Cardiac septum (tissue), 1 donor: ENCODE measurements at regions not wholly inside any gene's neighbourhood (a gene's known extent, or its start where the extent isn't known, plus 50 kb on each side); places are given as distances from the start of the nearest gene placed in this dataset.

Source experiments
- DNase-seq: peaks from one replicate; pipeline ENCODE4 v3.0.0-alpha.2; 2020; ENCODE audit warnings: low spot score
- intact Hi-C: fragments of 100-400 bp; cut with DNase I; formaldehyde crosslinking; loops from one replicate; pipeline ENCODE4 v1.14.0; 2022
- donor health status: DM: no; HTN: no; CAD: no.

DNA sequence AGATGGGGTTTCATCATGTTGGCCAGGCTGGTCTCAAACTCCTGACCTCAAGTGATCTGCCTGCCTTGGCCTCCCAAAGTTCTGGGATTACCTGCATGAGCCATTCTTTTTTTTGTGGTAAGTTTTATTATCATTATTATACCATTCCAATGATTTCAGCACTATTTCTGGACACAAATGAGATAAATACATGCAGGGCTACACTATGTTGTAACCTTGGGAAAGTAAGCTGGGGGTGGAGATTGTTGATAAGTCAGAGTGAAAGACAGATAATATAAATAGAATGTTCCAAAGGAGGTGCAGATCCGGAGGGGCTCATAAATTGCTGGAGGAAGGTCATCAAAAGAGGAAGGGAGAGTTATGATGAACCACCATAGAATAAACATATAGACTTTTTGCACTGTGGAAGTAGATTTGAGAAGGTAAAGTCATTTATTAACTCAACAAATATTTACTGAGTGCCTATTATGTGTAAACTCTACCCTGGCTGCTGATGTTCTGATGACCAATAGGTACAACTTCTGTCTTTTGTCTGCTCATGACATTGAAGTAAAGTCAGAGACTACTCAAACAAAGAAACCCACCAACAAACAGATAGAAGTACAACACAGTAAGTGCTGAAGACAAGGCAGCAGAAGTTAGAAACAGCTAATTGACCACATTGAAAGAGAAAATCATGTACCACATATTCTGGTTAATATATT is 478.9 kb upstream of the GOLIM4 start:
- DNase-seq = no peak
- intact Hi-C loops = no loop called here

DNA sequence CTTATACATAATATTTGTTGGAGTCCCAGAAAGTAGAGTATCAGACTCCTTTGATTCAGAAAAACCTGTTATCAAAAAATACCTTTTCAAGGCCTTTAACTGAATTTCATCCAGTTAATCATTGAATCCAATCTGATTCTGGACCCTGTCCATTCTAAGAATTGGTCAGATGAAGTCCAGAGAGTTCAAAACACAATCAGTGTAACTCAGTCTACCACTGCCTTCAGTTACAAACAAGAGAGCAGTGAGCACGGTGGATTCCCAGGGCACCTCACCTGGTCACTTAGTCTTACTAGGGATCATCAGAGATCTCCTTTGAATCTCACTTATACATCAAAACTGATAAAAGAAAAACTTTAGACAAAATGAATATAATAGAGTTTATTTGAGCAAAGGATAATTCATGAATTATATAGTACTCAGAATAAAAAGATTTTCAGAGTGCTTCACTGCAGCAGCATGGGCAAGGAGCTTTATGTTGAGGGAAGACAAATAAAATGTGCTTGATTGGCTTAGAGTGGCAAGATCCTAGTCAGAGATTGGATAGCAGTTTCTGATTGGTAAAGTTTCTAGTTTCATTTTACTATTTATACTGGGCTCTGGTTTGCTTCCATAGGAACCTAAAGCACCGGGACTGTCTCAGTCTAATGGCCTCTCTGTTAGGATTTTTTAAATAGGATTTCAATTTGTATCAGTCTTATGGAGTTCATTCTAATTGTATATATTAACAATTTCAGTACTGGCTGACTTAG is 474.9 kb upstream of the GOLIM4 start:
- no peak for DNase-seq
- intact Hi-C loops = no loop called here

DNA sequence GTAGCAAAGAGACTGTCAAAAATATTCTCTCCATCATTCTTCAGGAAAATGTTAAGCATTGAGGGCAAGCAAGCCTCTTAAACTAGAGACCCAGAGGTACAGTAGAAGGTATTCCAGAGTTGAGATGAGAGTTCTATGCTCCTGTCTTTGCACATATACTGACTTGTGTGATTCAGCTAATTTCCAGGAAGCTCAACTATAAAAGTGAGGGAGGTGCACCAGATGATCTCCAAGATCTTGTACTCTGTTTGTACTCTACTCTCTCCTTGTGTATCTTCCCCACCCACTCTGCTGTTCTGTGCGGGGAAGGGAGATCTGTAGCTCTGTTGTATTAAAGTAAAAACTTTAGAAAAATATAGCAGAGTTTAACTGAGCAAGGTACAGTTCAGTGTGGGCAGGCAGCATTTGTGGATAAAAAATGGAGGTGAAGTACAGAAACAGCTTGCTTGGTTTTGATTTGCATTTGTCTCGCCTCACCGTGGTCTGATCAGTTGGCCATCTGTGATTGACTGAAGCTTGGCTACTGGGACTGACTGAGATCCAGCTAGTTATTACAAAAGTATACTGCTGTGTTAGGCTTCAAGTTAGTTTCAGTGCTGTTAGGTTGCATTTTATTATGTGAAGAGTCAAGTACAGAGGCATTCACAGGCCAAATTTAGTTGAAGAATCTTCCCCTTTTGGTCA is 463.1 kb upstream of the GOLIM4 start:
- intact Hi-C loops = no loop called here
- no peak for DNase-seq

DNA sequence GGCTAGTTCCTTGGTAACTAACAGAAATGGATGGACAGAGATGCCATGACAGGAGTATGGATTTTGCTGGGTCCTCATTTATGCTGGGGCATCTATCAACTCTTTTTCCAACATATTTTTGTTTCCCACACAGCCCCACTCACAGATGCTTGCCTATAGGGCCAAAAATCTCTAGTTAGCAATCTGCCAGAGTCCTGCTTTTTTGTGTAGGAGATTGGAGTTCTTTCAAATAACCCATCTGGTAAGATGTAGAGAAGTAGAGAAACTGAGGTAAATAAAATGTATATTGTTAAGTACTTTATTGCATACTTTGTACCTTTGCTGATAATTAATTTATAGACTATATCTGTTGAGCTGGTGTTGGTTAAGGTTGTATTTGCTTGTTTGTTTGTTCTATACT is 456.5 kb upstream of the GOLIM4 start:
- intact Hi-C loops = no loop called here
- no peak for DNase-seq

DNA sequence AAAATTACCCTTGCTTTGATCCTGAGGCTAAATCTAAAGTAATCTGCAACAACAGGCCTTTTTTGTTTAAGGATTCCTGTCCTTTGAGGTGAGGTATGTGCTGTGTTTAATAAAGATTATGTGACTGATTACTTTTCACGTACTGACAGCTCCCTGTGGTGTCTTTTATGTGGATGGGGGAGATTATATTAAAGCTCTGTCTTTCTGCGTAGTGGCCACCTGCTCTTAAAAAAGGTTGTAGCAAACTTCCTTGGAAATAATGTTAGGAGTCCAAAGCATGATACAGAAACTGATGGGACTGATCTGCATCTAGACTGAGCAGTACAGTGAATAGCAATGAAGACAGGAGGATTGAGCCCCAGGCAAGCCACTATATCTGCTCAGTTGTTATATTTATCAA is 453.0 kb upstream of the GOLIM4 start:
- DNase-seq = no peak
- intact Hi-C loops = no loop called here

DNA sequence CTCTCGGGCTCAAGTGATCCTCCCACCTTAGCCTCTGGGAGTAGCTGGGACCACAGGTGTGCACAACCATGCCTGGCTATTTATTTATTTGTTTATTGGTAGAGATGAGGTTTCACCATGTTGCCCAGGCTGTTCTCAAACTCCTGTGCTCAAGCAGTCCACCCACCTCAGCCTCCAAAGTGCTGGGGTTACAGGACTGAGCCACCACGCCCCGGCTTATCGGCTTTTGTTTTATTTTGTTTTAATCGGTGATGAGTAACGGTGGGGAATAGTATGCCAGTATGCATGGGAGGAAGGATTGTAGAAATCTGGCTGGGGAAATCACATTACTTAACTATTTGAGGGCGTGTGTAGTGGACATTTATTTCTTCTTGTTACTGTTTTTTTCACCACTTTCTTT is 451.0 kb upstream of the GOLIM4 start:
- no peak for DNase-seq
- intact Hi-C loops = no loop called here

DNA sequence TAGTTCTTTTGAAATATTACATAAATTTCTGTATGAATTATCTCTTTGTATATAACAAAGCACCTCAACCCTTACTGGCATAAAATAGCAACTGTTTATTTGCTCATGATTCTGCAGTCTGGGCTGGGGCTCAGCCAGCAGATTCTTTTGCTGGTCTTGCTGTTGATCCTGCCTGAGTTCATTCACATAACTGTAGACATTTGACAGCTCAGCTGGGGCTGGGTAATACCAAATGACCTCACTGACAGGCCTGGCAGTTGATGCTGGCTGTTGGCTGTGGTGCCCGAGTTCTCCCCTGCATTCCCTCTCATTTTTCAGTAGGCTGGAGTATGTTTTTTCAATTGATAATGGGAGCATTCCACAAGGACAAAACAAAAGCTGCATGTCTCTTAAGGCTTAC is 449.9 kb upstream of the GOLIM4 start:
- intact Hi-C loops = no loop called here
- DNase-seq = peak; percentile 75

DNA sequence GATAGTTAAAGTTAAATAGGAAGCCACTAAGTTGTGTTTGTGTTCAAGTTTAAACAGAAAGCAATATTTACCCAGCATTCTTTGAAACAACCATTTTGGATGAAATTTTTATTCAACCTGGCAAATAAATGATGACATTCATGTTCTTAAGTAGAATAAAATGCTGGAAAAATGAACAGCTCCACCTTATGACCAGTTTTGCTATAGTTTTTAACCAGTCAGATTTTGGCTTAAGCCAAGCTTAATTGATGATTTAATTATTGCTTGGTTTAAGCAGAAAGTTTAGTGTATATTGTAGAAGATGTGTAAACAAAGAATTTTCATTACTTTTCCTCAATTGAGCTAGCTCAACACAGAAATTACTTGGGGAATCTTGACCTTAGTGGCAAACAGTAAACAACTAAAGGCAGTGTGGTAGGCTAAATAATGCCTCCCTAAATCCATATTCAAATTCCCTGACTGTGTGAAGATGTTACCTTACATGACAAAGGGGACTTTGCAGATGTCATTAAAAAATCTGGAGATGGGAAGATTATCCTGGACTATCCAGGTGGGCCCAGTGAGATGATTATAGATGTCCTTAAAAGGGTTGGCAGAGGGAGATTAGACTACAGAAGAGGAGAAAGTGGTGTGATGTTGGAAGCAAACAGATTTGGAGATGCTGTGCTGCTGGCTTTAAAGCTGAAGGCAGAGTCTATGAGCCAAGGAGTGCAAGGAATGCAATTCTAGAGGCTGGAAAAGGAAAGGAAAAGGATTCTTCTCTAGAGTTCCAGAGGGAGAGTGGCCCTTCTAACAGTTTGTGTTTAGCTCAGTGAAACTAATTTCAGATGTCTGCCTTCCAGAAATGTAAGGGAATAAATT is 448.6 kb upstream of the GOLIM4 start:
- intact Hi-C loops = no loop called here
- no peak for DNase-seq

DNA sequence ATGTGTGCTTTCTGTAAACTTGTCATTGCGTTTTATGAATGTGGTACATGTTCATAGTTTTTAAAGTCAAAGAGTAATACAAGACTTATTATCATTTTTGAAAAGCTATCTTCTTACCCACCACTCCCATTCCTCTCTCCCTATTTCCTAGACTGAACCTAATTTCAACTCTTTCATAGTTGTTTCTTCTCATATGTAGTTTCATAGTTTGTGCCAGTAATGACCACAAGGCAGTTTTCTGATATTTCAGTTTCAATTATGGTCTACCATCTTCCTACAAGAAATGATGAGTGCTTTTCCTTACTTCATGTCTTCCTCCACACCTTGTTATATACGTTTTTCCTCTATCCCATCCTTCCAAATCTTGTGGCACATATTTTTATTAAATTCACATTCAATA is 445.0 kb upstream of the GOLIM4 start:
- DNase-seq = no peak

DNA sequence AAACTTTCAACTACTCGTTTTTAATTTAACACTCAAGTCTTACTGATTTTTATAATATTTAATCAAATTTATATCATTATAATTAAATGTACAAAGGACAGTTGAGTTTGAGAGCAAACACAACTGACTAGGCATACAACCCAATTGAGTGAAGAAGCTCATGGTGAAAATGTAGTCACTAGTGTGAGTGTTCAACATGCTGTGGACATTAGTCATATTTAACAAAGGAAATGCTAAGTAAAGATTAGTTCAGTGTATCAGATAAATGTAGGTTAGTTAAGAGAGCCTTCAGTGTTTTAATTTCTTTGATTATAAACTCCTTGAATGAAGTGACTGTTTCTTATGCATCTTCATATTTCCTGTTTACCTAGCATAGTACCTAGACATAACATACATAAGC is 444.2 kb upstream of the GOLIM4 start:
- DNase-seq = no peak
- intact Hi-C loops = no loop called here

More for the DNA sequence above, 445.0 kb upstream of the GOLIM4 start:
- intact Hi-C loops = no loop called here

DNA sequence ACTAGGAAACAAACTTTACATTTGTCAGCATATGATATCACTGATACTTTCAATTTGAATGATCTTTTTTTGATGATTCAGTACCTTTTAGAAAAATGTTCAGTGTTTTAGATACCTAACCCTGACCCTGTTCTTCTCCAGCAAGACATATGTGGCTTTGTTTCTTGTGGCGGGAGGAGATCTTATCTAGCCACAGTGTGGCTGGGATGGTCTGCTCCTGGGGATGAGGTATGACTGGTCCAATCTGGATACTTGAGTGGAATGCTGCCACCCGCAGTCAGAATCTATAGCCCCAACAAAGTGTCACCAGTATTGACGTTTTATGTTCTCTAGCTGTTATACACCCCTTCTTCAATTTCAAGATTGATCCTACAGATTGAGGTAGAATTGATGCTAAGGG is 439.0 kb upstream of the GOLIM4 start:
- intact Hi-C loops = no loop called here
- no peak for DNase-seq

DNA sequence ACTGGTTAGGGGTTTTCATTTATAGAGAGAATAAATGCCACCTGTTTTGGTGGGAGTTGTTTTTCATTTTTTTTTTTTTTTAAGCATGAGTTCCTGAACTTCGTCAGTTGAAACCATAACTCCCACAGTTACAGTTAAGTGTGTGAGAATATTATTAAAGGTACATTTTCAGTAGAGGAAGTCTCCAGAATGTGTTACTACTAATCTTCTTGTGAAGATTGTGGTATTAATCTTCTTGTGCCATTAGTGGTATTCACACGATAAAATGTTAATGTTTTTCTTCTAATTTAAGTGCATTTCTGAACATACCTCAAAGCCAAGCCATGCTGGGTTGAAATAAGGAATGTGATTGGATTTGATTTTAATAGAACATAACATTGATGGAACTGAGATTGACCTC is 437.9 kb upstream of the GOLIM4 start:
- intact Hi-C loops = no loop called here
- no peak for DNase-seq

DNA sequence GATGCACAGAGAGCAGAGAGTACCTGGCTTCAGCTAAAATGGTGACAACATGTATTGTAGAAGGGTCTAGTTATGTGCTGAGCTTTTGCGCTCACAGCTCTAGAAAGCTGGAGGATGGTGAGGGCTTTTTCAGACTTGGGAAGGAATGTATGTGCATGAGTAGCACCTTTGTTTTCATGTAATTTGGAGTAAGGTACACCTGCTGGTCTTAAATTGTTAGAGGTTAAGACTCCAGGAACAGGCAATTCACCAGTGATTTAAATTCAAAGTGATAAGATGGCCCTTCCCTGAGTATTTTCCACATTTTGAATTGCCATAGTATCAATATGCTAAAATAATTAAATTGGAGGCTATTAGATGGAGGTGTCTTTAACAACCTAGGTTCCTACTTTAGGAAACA is 436.4 kb upstream of the GOLIM4 start:
- intact Hi-C loops = no loop called here
- no peak for DNase-seq

DNA sequence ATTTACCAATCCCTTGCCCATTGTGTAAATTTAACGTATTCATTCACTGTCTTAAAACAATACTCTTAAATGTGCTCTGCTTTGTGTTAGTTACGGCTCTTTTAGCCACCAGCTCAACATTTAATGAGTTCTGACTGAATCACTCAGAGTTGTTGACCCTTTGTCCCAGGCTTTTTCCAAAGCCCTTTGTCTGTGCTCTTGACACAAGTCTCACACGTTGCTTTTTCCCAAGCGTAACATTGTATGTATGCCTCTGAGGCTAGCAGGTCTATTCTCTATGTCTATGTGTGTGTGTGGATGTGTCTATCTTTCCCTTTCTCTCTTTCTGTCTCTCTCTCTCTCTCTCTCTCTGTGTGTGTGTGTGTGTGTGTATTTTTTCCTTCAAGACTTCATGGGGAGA is 435.4 kb upstream of the GOLIM4 start:
- DNase-seq = no peak
- intact Hi-C loops = no loop called here

DNA sequence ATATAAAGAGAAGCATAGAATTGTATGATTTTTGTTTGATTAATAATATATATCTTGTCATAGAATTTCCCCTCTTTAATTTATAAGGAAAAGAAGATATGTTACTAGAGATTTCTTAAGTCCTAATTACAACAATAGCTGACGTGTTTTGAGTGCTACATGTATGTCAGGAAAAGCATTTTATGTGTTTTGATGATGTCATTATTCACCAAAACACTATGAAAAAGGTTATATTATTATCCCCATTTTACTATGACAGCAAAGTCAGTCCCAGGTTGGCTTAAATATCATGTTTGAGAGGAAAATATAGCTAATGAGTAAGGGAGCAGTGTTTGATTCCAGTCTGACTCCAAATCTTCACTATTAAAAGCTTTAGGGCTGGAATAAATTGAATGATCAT is 428.4 kb upstream of the GOLIM4 start:
- DNase-seq = no peak

DNA sequence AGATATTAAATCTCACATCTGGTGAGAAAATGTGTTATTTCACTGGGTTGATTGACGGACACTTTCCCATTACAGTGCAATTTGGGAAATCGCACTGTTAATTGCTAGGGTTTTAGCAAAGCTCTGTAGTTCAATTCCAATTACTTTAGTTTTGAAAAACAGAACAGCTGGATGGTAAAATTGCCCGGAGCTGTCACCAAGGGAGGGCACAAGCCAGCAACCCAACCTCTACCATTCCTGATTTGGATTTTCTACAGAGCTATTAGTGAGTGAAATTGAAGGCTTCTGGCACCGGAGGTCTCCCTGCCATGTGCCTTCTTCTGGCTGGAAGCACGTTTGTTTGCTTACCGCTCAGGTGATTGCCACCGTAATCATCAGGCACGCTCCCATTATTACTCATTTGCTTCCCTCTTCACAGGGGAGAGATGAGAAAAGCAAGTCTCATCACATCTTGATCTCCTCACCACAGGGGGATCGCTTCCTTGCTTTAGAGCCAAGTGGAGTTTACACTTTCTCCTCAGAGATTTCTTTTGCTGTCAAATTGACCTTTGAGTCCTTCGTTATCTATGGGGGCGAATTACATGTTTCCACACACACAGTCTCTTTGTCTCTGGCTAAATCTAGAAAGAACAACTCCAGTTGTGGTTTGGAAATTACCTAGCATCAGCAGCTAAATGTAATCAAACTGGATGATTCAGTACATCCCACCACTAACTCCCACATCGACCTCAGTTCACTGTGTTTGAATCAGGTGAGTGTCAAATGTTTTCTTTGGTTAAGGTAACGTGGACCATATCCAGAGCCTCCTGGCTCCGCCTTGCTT is 421.7 kb upstream of the GOLIM4 start:
- intact Hi-C loops = no loop called here
- DNase-seq = no peak

More for the DNA sequence above, 428.4 kb upstream of the GOLIM4 start:
- intact Hi-C loops = no loop called here

DNA sequence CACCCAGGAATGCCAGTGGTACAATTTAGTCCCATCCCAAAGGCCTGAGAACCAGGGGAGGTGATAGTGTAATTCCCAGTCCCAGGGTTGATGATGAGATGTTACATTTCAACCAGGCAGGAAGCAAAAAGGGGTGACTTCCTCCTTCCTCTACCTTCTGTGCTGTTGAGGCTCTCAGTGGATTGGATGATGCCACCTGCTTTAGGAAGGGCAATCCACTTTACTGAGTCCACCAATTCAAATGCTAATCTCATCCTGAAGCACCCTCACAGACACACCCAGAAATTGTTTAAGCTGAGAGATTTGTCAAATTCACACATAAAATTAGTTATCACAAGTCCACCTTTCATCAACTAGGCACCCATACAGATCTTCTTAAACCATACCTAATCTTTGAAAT is 418.5 kb upstream of the GOLIM4 start:
- intact Hi-C loops = loop anchor here (5.0 kb wide), 1 partner anchor 103 kb away; no protein-coding TSS in a partner anchor
- DNase-seq = no peak

DNA sequence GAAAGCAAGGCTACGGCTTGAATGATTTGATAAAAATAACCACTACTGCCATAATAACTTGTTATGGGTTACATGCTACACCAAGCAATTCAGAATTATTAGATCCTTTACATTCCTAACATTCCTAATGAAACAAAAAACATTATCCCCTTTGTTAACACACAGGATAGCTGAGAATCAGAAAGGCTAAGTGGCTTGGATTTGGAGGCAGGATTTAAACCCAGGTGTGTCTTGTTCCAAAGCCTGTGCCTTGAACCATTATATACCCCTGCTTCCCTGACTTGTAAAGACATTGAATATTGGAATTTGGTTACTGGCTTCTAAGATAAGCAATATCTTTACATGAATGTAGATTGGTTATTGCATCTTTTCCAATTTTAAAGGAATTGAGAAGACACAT is 417.1 kb upstream of the GOLIM4 start:
- no peak for DNase-seq
- intact Hi-C loops = loop anchor here (5.0 kb wide), 1 partner anchor 104 kb away; no protein-coding TSS in a partner anchor

DNA sequence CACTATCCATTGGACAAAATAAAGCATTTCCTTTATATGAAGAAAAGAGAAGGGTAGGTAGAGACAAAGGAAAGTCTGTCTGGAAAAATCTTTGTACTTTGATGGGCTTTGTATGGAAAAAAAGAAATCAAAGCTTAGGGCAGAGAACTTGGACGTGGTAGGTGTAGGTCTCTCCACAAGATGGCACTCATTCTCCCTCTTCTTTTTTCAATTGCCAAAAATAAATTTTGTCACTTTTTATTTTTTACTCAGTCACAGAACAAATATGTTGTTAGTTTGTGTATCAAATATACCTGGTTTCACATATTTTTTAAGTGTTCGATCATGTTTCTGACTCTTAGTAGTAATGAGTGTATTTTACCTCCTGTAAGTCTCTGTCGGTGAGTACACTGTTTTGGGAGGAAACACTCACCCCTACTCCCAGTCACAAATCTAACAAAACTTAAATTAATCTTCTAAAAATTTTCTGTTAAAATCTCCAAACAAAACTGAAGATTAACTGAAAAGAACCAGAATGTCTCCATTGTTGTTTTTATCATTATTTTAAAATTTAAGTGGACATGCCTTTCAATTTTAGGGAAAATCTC is 415.8 kb upstream of the GOLIM4 start:
- intact Hi-C loops = loop anchor here (5.0 kb wide), 1 partner anchor 106 kb away; no protein-coding TSS in a partner anchor
- no peak for DNase-seq
